ENCODE measurements at regions not wholly inside any gene's neighbourhood (a gene's known extent, or its start where the extent isn't known, plus 50 kb on each side); places are given as distances from the start of the nearest gene placed in this dataset.

DNA sequence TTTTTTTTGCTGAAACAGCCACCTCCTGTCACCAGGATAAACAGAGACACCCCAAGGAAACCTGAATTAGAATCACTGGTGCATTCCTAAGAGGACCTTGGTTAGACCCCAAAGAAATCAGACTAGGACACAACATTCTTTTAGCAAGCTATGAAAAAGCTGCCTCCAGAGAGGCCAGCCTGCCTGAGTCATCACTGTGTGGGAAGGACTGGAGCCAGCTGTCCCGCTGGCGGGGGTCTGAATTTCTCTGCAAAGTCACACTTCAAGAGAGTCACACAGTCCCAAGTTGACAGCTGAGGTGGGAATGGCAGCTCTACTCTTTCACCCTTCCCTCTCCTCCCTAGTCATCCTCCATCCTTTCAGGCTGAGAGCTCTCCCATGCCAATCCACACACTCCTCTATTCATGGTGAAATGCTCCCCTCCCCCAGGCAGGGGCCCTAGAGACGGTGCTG lies 405.0 kb upstream of the POU3F1 start:
- Histone ChIP-seq H3K9ac (ENCODE audit: low read length) (no peak overlapping the region), H3K79me2 (replicated peaks; ENCODE audit: insufficient read depth, low read length) (no peaks in the 10 kb centered on the region), H3K9me2 (ENCODE audit: insufficient read depth, low read length) (no peaks in the 10 kb centered on the region), H2AFZ (ENCODE audit: low read depth, low read length) (no peak overlapping the region), H4K20me1 (ENCODE audit: insufficient read depth) (no peaks in the 10 kb centered on the region), H3K4me2 (ENCODE audit: low read length) (no peak overlapping the region), H3K27me3 (ENCODE audit: insufficient read depth, low read depth, low read length) (no peaks in the 10 kb centered on the region), H3K27ac (ENCODE audit: low read length) (no peak overlapping the region), H3K36me3 (ENCODE audit: insufficient read depth, low read length) (no peaks in the 10 kb centered on the region), H3K9me3 (ENCODE audit: low read length) (no peaks in the 10 kb centered on the region), H3K4me3 (ENCODE audit: low read length) (no peak overlapping the region), H3F3A (ENCODE audit: insufficient read depth, low read length, poor library complexity, severe bottlenecking) (no peaks in the 10 kb centered on the region)
- TF ChIP-seq RAD21 (conservative IDR thresholded peaks at IDR 0.05) (no peak), POLR2AphosphoS5 (IDR thresholded peaks at IDR 0.05) (no peak), MXI1 (conservative IDR thresholded peaks at IDR 0.05; ENCODE audit: poor library complexity, severe bottlenecking) (no peak), EP300 (conservative IDR thresholded peaks at IDR 0.05; ENCODE audit: poor library complexity, severe bottlenecking) (no peak), SMC3 (conservative IDR thresholded peaks at IDR 0.05; ENCODE audit: poor library complexity) (no peak), TAF1 (IDR thresholded peaks at IDR 0.05; ENCODE audit: low read depth) (no peak), EZH2 (IDR thresholded peaks at IDR 0.05; ENCODE audit: borderline replicate concordance, insufficient read depth, low read length, poor library complexity, severe bottlenecking) (no peak)
- TF ChIP-seq, protein P1, sequence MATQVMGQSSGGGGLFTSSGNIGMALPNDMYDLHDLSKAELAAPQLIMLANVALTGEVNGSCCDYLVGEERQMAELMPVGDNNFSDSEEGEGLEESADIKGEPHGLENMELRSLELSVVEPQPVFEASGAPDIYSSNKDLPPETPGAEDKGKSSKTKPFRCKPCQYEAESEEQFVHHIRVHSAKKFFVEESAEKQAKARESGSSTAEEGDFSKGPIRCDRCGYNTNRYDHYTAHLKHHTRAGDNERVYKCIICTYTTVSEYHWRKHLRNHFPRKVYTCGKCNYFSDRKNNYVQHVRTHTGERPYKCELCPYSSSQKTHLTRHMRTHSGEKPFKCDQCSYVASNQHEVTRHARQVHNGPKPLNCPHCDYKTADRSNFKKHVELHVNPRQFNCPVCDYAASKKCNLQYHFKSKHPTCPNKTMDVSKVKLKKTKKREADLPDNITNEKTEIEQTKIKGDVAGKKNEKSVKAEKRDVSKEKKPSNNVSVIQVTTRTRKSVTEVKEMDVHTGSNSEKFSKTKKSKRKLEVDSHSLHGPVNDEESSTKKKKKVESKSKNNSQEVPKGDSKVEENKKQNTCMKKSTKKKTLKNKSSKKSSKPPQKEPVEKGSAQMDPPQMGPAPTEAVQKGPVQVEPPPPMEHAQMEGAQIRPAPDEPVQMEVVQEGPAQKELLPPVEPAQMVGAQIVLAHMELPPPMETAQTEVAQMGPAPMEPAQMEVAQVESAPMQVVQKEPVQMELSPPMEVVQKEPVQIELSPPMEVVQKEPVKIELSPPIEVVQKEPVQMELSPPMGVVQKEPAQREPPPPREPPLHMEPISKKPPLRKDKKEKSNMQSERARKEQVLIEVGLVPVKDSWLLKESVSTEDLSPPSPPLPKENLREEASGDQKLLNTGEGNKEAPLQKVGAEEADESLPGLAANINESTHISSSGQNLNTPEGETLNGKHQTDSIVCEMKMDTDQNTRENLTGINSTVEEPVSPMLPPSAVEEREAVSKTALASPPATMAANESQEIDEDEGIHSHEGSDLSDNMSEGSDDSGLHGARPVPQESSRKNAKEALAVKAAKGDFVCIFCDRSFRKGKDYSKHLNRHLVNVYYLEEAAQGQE (IDR thresholded peaks at IDR 0.05; ENCODE audit: borderline replicate concordance): no peak
- TF ChIP-seq, protein P2, sequence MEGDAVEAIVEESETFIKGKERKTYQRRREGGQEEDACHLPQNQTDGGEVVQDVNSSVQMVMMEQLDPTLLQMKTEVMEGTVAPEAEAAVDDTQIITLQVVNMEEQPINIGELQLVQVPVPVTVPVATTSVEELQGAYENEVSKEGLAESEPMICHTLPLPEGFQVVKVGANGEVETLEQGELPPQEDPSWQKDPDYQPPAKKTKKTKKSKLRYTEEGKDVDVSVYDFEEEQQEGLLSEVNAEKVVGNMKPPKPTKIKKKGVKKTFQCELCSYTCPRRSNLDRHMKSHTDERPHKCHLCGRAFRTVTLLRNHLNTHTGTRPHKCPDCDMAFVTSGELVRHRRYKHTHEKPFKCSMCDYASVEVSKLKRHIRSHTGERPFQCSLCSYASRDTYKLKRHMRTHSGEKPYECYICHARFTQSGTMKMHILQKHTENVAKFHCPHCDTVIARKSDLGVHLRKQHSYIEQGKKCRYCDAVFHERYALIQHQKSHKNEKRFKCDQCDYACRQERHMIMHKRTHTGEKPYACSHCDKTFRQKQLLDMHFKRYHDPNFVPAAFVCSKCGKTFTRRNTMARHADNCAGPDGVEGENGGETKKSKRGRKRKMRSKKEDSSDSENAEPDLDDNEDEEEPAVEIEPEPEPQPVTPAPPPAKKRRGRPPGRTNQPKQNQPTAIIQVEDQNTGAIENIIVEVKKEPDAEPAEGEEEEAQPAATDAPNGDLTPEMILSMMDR (IDR thresholded peaks at IDR 0.05; ENCODE audit: poor library complexity, severe bottlenecking): no peak

DNA sequence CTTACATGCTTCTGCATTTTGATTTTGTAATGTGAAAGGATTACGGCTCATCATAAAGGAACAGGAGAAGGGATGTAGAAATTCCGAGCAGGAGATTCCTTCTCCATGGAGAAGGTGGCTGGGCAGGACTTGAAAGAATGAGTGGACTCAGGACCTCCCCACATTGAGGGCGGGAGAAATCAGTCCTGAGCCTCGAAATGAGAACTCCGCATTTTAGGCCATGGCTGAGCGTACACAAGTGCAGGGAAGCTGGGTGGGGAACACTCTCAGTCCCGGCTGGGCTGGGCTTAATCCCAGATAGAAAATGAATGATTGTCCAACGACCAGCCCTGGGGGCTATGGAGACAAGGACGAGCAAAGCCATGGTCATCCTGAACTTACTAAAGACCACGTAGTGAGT lies 402.3 kb upstream of the POU3F1 start:
- H3K4me3 ChIP-seq (ENCODE audit: low read length): no peak overlapping the region
- no peak overlapping the region for H2AFZ ChIP-seq (ENCODE audit: low read depth, low read length)
- peaks cover 3% of the 10 kb centered on the region for H3F3A ChIP-seq (ENCODE audit: insufficient read depth, low read length, poor library complexity, severe bottlenecking)
- no peaks in the 10 kb centered on the region for H3K9me2 ChIP-seq (ENCODE audit: insufficient read depth, low read length)
- no peaks in the 10 kb centered on the region for H4K20me1 ChIP-seq (ENCODE audit: insufficient read depth)
- H3K36me3 ChIP-seq (ENCODE audit: insufficient read depth, low read length): no peaks in the 10 kb centered on the region
- no peak overlapping the region for H3K27ac ChIP-seq (ENCODE audit: low read length)
- no peaks in the 10 kb centered on the region for H3K9me3 ChIP-seq (ENCODE audit: low read length)
- H3K79me2 ChIP-seq (replicated peaks; ENCODE audit: insufficient read depth, low read length): no peaks in the 10 kb centered on the region
- no peak overlapping the region for H3K9ac ChIP-seq (ENCODE audit: low read length)
- TF ChIP-seq, protein P2 (IDR thresholded peaks at IDR 0.05; ENCODE audit: poor library complexity, severe bottlenecking): no peak
- TF ChIP-seq, protein P1 (IDR thresholded peaks at IDR 0.05; ENCODE audit: borderline replicate concordance): no peak
- TF ChIP-seq EZH2 (IDR thresholded peaks at IDR 0.05; ENCODE audit: borderline replicate concordance, insufficient read depth, low read length, poor library complexity, severe bottlenecking) (no peak), POLR2AphosphoS5 (IDR thresholded peaks at IDR 0.05) (no peak), SMC3 (conservative IDR thresholded peaks at IDR 0.05; ENCODE audit: poor library complexity) (no peak), RAD21 (conservative IDR thresholded peaks at IDR 0.05) (no peak), TAF1 (IDR thresholded peaks at IDR 0.05; ENCODE audit: low read depth) (no peak), MXI1 (conservative IDR thresholded peaks at IDR 0.05; ENCODE audit: poor library complexity, severe bottlenecking) (no peak), EP300 (conservative IDR thresholded peaks at IDR 0.05; ENCODE audit: poor library complexity, severe bottlenecking) (no peak)
- no peaks in the 10 kb centered on the region for H3K27me3 ChIP-seq (ENCODE audit: insufficient read depth, low read depth, low read length)
- no peak overlapping the region for H3K4me2 ChIP-seq (ENCODE audit: low read length)

Data from neural cell (in vitro differentiated cells).